HG02981 (cell line): ENCODE measurements at regions not wholly inside any gene's neighbourhood (a gene's known extent, or its start where the extent isn't known, plus 50 kb on each side); places are given as distances from the start of the nearest gene placed in this dataset.

Experiments used
- ATAC-seq: cut with Tn5 transposase; IDR thresholded peaks from one replicate; pipeline ENCODE4 v1.9.1; 2021; ENCODE audit warnings: mild to moderate bottlenecking, moderate library complexity; ENCODE audit not compliant: unreplicated experiment

DNA sequence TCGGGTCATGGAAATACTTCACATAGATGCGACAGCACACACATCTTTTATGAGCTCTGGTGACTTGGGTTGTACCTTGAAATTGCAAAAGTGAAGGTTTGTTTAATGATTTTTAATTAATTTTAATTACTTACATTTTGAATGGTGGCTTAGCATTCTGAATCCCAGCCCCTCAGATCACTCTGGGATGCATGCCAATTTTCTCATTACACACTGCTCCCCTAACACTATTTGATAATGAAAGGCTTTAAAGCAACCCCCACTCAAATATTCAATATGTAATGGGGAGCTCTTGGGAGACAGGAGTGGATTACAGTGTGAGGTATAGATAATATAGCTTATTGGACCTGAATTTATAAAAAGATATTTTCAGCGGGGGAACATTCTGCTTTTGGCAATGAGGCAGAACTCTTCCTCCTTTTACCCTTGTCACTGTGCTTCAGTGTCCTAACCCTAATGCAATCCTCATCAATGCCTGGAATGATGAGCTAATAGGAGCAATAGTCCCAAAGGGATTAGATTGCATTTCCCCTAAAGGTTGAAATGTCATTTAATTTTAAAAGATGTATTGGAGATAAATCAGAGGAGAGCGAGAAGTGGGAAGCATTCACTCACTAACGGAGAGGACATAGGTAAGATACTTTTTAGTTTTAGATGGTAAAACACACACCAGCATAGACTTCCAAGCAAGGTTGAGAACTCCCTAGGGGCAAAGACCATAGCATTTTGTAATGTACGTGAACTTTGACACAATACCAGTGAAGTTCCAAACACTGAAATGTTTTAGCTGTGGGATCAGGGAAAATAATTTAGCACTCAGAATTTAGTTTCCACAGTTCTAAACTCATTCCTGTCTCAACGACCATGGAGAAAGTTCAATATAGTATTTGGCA, 384.1 kb upstream of the PLXNA2 start:
- no peak for ATAC-seq

DNA sequence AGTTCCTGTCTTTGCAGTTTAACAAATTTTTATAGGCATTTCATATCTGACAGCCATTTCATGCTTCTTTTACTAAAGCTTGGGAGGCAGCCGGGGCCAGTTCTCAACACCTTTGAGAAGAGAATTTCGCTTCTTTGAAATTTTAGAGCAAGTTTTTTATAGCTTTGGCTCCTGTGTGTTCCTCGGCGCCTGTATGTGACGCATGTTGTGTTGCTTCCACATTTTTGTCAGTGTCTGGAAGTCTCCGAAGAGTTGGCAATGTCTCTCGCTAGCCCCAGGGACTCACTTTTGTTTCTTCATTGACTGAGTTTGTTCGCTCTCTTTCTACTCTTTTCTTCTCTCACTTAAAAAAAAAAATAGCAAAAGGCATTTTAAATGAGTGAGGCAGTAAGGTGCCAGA, 386.9 kb upstream of the PLXNA2 start:
- no peak for ATAC-seq

DNA sequence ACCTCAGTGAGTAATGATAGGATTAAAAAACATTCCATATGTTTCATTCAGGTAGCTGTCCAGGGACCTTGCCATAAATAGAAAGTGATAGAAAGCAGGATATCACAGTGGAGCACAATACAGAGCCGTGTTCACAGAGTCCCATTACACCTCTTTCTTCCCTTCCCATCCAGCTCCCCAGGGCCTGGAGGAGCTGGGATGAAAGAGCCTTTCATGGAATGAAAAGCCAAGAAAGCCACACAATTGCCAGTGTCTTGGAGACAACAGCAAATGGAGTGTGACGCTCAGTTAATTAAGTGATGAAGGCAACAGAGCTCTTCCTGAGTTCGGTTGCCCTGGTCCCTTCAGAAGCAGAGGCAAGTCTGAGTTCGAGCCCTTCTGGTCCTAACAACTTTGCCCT, 387.3 kb upstream of the PLXNA2 start:
- no peak for ATAC-seq

DNA sequence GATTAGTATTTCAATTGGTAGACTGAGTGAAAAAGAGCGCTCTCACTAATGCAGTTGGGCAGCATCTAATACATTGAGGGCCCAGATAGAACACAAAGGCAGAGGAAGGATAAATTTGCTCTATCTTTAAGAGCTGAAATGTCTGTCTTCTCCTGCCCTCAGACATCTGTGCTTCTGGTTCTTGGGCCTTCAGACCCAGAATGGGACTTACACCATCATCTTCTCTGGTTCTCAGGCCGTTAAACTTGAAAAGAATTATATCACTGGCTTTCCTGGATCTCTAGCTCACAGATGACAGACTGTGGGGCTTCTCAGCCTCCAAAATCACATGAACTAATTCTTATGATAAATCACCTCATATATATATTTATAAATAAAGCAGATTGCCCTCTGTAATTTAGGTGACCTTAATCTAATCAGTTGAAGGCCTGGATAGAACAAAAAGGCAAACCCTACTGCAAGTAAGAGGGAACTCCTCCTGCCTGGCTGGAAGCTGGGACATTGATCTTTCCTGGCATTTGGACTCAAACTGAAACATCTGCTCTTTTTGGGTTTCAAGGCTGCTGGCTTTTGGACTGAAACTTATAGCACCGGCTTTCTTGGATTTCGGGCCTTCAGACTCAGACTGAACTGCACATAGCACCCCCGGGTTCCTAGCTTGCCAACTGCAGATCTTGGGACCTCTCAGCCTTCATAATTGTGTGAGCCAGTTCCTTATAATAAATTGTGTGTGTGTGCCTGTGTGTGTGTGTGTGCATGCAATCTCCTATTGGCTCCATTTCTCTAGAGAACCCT, 390.4 kb upstream of the PLXNA2 start:
- no peak for ATAC-seq

DNA sequence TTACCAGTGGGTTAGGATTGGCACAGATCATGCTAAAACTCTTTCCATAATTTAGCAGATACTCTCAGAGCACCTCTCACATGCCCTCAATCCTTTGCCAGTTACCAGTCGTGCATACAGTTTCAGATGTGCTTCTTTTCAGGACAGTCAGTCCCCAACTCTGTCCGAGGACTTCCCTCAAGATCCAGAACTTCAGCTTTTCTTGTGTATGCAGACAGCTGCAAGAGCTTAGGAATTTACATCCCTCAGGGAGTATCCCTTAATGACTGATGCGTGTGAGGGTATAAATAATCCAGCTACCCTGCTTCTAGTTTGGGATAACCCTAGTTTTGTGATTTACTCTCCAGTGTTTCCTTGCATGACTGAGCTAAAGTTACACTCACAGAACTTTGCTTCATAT, 393.0 kb upstream of the PLXNA2 start:
- ATAC-seq, result no peak

DNA sequence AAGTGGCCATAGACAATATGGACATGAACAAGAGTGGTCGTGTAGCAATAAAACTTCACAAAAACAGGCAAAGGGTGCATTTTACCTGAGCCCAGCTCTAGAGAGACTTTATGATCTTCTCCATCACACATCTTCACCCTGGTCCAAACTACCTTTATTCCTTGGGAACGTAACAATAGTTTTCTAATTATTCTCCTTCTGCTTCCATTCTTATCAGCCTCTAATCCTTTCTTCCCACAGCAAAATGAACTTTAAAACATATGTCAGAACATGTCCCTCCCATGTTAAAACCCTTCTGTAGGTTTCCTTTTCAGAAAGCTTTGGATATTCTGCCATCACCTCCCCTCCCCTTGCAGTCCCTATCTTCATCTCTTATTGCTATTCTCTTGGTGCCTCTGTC, 395.2 kb upstream of the PLXNA2 start:
- no peak for ATAC-seq

DNA sequence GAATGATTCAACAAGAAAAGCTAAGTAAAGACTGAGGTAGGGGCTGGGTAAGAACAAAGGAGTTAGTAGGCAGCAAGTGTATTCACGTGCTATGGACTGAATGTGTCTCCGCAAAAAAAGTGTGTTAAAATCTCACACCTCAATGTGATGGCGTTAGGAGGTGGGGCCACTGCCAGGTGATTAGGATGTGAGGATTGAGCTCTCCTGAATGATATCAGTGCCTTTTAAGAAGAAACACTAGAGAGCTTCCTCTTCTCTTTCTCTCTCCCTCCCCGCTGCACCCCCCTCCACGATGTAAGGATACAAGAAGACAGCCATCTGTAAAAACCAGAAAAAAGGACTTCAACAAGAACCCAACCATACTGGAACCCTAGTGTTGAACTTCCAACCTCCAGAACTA, 396.1 kb upstream of the PLXNA2 start:
- ATAC-seq, result no peak

DNA sequence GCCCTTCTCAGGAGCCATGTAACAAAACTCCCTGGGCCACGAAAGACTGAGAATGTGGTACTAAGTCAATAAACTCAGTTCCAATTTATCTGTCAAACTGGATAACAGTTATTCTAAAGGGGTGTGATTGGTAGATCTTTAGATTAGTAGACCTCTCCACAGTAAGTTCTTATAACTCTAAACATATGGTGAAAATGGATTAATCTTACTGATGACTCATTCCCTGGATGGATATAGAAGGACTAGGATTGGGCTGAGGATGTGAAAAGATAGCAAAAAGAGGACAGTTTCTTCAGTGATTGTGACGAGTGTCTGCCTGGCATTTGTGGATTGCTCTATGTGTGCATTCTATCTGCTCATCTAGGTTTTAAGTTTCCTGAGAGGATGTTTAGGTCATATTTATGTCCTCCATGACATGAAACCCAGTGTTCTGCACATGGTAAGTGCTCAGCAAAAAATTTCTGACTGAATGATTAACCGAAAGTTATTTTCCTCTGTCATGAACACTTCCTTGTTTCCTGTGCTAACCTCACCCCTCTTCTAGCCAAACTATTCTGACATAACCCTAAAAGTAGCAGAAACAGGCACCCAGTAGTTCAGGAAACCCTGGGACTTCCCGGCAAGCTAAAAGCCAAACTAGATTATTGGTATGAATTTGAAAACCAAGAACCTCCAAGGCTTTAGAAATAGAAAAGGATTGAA, 397.5 kb upstream of the PLXNA2 start:
- no peak for ATAC-seq

DNA sequence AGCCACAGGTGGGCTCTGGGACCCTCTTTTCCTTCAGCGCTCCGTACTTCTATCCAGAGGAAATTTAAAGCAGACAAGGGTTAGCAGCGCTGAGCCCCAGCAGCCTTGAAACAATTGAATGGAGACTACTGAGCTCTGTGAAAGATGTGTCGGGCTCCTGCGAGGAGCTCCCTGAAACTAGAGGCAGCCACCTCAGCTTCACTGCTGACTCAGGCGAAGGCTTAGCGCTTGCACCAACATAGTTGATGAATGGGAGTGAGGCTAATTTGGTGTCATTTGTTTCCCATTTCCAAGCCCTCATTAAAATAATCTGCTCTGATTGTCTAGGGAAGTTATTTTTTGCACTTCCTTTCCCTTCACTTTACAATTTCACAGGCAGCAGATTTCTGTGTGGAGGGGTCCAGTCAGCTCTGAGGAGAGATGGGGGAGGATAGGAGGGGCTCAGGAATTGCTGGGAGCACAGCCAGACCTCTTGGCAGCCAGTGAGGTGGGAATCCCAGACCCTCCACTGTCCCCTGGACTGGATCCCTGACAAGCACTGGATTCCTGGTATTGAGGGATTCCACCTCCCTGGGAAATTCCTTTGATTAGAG, 398.9 kb upstream of the PLXNA2 start:
- no peak for ATAC-seq

DNA sequence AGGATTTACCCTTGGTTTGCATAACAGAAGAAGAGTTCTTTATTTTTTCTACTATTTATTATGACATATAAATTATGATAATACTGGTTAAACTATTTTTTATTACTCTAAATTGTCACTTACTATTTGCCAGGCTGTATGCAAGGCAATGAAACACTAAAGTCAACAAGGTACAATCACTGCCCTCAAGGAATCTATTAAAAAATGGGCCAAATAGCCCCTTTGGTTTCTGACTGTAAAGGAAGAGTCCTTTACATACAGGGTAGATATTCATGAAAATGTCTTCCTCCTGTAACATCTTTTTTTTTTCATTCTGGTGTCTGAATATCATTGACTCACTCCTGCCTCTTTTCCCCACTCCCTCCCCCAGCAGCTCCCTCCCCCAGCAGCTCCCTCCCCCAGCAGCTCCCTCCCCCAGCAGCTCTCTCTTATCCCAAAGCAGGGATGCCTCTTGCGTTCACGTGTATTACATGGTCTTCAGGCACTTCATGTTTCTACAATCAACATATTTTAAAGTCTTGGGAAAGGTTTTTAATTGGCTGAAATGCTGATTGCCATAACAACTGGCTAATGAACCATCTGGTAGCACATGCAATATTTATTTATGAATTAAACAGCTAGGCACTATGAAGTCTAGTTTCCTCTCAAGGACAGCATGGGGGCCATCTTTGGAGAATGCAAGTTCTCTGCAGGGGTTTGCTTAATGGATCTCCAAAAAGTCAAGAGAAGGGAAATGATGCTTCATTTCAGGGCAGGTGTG, 400.4 kb upstream of the PLXNA2 start:
- no peak for ATAC-seq

DNA sequence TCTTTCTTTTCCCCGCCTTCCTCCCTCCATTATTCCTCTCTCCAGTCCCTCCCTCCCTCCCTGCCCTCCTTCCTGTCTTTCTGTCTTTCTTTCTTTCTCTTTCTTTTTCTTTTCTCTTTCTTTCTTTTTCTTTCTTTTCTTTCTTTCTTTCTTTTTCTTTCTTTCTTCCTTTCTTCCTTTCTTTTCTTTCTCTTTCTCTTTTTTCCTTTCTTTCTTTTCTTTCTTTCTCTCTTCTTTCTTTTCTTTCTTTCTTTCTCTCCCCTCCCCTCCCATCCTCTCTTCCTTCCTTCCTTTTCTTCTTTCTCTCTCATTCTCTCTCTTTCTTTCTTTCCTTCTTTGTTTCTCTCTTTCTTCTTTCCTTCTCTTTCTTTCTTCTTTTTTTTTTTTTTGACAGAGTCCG, 402.2 kb upstream of the PLXNA2 start:
- no peak for ATAC-seq

DNA sequence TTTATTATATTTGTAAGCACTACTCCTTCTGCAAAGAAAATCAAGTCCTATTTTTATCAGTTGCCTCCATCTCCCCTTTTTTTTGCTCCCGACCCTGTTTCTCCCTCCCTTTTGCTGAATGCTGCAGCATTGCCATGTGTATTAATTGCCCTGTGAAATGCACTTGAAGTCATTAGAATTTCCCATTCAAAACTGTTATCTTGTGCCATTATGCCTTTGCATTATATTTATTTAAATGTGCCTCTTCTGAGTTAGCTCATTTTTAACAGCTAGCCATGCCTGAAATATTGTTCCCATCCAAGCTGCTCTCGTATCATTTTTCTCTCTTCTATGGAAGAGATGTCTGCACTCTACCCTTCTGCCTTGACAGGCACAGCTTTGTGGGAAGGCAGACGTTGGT, 404.0 kb upstream of the PLXNA2 start:
- ATAC-seq, result no peak

DNA sequence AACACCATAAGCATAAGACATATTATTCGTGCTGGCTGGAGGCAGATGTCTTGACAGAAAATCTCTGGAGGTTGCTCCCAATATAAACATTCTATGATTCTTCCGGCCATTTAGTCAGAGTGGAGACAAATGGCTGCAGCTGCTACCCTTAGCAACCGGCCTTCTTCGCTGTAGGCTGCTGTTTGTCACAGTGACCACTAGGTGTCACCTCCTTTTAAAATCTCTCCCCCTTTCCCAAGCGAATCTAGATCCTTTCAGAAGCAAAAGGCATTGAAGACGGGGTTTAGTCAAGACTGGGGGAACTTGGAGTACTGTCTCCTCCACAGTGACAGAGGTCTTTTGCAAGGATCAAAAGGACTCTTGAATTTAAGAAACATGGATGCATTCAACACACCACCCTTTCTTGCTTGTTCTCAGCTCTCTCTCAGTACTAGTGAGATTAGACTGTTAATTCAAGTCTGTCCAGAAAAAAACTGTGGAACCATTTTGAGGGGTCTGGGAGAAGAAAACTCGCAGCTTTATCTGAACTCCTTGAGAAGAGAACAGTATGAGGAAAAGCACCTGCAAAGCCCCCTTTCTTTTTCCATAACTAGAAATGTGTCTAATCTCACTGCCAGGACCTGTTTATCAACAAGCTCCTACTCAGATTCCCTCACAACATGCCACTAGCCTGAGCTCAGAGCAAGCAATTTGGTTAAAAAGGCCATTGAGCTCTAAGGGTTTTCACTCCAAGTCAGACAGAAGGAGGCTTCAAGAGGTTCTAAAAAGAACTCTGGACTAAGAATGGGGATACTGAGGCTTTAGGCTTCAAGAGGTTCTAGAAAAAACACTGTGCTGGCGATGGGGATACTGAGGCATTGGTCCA, 408.3 kb upstream of the PLXNA2 start:
- peak; percentile 94 for ATAC-seq

DNA sequence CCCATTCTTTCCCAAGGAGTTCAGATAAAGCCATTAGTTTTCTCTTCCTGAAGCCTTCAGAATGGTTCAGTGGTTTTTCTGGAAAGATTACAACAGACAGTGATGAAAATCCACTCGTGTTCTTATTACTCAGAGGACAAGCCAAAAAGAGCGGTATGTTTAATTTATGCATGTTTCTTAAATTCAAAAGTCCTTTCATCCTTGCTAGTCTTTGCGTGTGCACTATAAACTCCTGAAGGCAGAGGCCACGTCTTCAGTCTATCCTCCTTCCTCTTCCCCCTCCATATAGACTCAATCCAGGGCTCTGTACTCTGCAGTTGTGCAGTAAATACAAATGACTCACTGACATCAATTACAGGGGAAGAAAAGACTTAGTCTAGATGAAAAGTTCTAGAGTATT, 409.2 kb upstream of the PLXNA2 start:
- ATAC-seq, result no peak

DNA sequence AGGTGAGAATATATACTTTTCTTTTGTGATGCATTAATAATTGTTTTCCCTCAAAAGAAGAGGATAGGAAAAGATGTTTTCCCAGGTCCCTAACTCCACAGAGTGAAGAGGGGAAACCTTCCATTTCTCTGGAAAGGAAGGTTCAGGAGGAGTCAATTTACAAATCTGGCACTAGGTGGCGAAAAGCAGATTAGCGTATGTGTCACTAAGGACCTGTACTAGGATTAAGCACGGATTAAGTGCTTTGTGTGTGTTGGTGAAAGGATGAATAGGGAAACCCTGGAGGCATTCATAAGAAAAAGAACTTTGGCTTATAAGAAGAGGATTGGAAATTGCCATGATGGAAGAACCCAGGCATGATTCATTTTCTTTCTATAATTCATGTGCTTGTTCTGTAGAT, 410.1 kb upstream of the PLXNA2 start:
- no peak for ATAC-seq

DNA sequence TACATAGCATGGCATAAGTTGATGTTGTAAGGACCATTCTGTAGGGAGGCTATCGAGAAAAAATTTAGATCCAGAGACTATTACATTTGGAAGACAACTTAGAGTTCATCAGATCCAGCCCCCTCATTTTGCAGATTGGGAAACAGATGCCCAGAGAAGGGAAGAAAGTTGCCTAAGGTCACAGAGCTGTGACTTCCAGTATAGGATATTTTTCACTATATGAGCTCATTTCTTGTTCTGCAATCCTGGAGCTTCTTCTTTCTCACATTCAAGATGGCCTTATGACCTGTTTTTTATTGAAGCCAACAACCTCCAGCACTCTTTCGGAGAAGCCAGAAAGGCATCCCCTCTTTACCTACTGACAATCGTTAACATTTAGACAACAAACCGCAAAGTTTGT, 421.8 kb upstream of the PLXNA2 start:
- ATAC-seq, result no peak

DNA sequence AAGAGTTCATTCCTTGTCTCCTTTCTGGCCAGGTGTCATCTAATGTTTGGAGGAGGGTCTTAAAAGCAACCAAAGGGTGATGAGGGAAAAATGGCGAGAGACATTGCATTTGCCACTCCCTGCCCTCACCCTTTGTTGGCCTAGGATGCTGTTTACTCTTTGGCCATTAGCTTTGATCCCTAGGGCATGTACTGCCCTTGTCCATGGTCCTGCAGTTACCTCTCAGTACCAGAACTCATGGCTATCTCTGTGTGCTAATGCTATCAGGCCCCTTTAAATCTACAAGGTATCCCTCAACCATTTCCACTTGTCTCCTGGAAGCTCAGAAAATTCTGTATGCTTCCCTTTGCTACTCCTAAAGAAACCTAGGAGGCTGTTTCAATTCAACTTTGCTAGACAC, 424.8 kb upstream of the PLXNA2 start:
- no peak for ATAC-seq

DNA sequence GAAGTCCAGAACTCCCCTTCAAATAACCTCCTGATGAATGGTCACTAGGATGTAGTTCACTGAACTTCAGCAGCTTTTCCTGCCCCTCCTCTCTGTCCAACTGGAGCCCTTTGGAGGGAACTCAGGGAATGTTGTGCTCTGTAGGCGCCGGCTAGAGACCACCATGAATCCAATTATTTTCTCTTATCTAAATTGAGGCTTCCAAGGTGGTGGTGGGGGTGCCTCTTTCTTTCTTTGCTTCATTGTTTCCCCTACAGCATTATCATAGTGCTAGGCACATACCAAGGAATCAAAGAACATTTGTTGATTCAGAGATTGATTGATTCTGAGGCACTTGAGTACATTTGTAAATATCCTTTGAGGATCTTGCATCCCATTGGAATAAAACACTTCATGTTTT, 426.6 kb upstream of the PLXNA2 start:
- ATAC-seq, result no peak

DNA sequence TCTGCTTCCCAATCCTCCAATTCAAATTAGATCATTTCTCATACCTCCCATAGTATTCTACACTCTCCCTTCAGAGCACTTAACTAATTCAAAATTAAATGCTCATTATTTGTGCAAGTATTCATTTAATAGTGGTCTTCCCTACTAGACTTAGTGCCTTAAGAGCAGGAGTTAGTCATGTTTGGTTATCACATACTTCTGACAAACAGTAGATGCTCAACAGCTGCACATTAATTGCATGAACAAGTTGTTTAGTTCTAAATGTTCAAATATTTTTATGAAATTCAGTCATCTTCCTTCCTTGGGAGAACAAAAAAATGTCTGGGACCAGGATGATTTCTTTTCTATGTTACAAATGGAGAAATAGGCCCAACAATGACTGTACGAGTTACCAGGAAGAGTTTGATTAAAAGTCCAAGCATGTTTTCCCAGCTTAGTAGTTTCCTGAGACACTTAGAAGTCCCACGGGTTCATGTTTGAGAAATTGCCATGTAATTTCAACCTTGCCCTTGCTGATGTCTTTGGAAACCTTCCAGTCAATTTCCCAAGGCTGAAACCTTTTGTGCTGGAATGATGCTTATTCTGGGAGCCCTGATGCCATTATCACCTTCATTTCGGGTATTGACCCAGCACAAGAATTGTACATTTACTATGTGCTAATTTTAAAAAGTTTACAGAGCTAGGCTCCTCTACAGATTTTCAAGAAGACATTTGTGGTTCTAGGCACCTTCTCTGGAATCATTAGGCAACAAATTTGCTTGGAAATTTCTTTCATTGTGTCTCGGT, 437.9 kb upstream of the PLXNA2 start:
- no peak for ATAC-seq
